A673 (cell line): ENCODE measurements at regions not wholly inside any gene's neighbourhood (a gene's known extent, or its start where the extent isn't known, plus 50 kb on each side); places are given as distances from the start of the nearest gene placed in this dataset.

Source experiments
- BruUV-seq: library from RNA; stranded (reverse); fragments of 400-500 nt; replicated peaks from 2 replicates; lab custom pipeline; 2021; lab: Mats Ljungman, UMichigan
- CTCF ChIA-PET: fragments of 300-600 bp; sonication (Branson Sonifier 250); formaldehyde crosslinking; loops from one replicate; lab custom pipeline; 2022; ENCODE audit warnings: antibody characterized with exemption; lab: Charles Lee
- POLR2A ChIA-PET: fragments of 300-600 bp; sonication (Branson Sonifier 250); formaldehyde crosslinking; loops from one replicate; lab custom pipeline; 2022; ENCODE audit warnings: antibody characterized with exemption; ENCODE audit not compliant: low non-redundant PET; lab: Charles Lee
- DNase-seq: peaks from one replicate; pipeline ENCODE4 v3.0.0-alpha.2; 2015; ENCODE audit warnings: low spot score
- H3K27ac ChIP-seq: fragments of 200-600 bp; sonication (generic); 2 replicates; pipeline ENCODE4 v1.5.1; 2016; ENCODE audit warnings: mixed run types, low read depth, mild to moderate bottlenecking, mixed read lengths, antibody characterized with exemption, low read length; ENCODE audit not compliant: poor library complexity, severe bottlenecking
- H3K27me3 ChIP-seq: fragments of 200-600 bp; sonication (generic); replicated peaks from 2 replicates; pipeline ENCODE4 v1.6.1; 2017; ENCODE audit warnings: mixed run types, low read depth, mild to moderate bottlenecking, mixed read lengths, antibody characterized with exemption, low read length; ENCODE audit not compliant: insufficient read depth, poor library complexity
- H3K36me3 ChIP-seq: fragments of 200-600 bp; sonication (generic); 2 replicates; pipeline ENCODE4 v1.6.1; 2016; ENCODE audit warnings: mixed run types, mild to moderate bottlenecking, mixed read lengths, antibody characterized with exemption, low read length; ENCODE audit not compliant: insufficient read depth, poor library complexity, severe bottlenecking
- H3K4me1 ChIP-seq: fragments of 200-600 bp; sonication (generic); 2 replicates; pipeline ENCODE4 v1.6.1; 2017; ENCODE audit warnings: mixed run types, mild to moderate bottlenecking, mixed read lengths, antibody characterized with exemption, low read length; ENCODE audit not compliant: insufficient read depth, poor library complexity, severe bottlenecking
- H3K4me3 ChIP-seq: fragments of 200-600 bp; sonication (generic); 2 replicates; pipeline ENCODE4 v1.5.1; 2016; ENCODE audit warnings: low read depth, mixed run types, mild to moderate bottlenecking, mixed read lengths, low read length; ENCODE audit not compliant: poor library complexity, severe bottlenecking
- H3K9me3 ChIP-seq: fragments of 200-600 bp; sonication (generic); 2 replicates; pipeline ENCODE4 v1.6.1; 2016; ENCODE audit warnings: mixed run types, low read depth, mild to moderate bottlenecking, mixed read lengths, antibody characterized with exemption, low read length; ENCODE audit not compliant: poor library complexity, severe bottlenecking
- EZH2 ChIP-seq: fragments of 200-600 bp; sonication (generic); IDR thresholded peaks from 2 replicates; pipeline ENCODE4 v1.6.1; 2017; ENCODE audit warnings: borderline replicate concordance, low read depth, mild to moderate bottlenecking, mixed read lengths, antibody characterized with exemption, low read length; ENCODE audit not compliant: poor library complexity, severe bottlenecking
- intact Hi-C: fragments of 100-400 bp; cut with micrococcal nuclease; formaldehyde crosslinking; loops from one replicate; pipeline ENCODE4 v1.10.0; 2022; ENCODE audit not compliant: unreplicated experiment
- TF ChIP-seq, protein P1 (sequence below): fragments of 300-800, 200-600 bp; sonication (generic); conservative IDR thresholded peaks from 2 replicates; pipeline ENCODE4 v1.5.1; 2017; ENCODE audit warnings: low read depth, mild to moderate bottlenecking, antibody characterized with exemption, low read length, moderate library complexity, mixed read lengths

DNA sequence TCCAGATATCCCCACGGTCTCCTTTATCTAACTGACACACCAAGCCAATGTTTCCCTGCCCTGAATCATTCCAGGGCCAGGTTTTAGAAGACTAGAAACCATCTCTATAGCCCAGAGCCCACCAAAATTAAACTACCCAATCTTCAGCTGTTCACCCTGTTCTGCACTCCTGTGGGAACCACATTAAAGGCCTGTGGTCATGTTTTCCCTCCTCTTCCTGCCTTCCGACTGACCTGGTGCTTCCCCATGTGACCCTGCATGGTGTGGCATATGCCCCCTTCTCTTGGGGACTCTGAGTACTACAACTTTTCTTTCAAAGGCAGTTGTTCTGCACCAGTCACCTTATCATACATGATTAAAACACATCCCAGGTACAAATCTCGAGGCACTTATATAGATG lies 155.0 kb downstream of the TMEM200A start:
- CTCF ChIA-PET = no interaction called here
- no peak for DNase-seq
- peaks cover 11% of the 10 kb centered on the region for H3K4me1 ChIP-seq
- intact Hi-C loops = no loop called here
- H3K27ac ChIP-seq = no peak overlapping the region
- H3K9me3 ChIP-seq = no peaks in the 10 kb centered on the region
- TF ChIP-seq, protein P1, sequence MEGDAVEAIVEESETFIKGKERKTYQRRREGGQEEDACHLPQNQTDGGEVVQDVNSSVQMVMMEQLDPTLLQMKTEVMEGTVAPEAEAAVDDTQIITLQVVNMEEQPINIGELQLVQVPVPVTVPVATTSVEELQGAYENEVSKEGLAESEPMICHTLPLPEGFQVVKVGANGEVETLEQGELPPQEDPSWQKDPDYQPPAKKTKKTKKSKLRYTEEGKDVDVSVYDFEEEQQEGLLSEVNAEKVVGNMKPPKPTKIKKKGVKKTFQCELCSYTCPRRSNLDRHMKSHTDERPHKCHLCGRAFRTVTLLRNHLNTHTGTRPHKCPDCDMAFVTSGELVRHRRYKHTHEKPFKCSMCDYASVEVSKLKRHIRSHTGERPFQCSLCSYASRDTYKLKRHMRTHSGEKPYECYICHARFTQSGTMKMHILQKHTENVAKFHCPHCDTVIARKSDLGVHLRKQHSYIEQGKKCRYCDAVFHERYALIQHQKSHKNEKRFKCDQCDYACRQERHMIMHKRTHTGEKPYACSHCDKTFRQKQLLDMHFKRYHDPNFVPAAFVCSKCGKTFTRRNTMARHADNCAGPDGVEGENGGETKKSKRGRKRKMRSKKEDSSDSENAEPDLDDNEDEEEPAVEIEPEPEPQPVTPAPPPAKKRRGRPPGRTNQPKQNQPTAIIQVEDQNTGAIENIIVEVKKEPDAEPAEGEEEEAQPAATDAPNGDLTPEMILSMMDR = no peak
- TF ChIP-seq EZH2 = no peak
- H3K4me3 ChIP-seq = no peak overlapping the region
- H3K27me3 ChIP-seq = no peaks in the 10 kb centered on the region
- POLR2A ChIA-PET = no interaction called here
- no peaks in the 10 kb centered on the region for H3K36me3 ChIP-seq
- BruUV-seq = no TSS peak

DNA sequence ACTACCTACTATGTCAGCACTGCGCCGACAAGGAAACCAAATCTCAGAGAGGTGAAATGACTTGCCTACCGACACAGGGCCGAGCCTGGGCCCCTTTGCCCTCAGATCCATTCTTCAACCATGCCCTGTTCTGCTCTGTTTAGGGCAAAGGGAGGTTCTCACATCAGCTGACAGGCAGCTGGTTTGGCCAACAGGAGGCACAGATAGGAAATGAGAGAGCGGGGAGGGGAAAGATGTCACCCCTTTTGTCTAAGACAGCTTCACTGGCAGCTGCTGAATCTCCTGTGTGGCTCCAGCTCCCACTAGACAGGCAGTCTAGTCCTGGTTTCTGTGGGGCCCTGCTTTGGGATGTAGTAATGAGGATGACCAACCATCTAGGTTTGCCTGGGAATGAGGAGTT lies 158.7 kb downstream of the TMEM200A start:
- BruUV-seq = no TSS peak
- H3K9me3 ChIP-seq = no peaks in the 10 kb centered on the region
- intact Hi-C loops = no loop called here
- no peak for DNase-seq
- TF ChIP-seq EZH2 = no peak
- TF ChIP-seq, protein P1 = no peak
- ChIA-PET POLR2A (no interaction called here), CTCF (no interaction called here)
- H3K4me3 ChIP-seq = no peak overlapping the region
- no peaks in the 10 kb centered on the region for H3K27me3 ChIP-seq
- H3K4me1 ChIP-seq = peaks cover 8% of the 10 kb centered on the region
- no peak overlapping the region for H3K27ac ChIP-seq
- no peaks in the 10 kb centered on the region for H3K36me3 ChIP-seq

DNA sequence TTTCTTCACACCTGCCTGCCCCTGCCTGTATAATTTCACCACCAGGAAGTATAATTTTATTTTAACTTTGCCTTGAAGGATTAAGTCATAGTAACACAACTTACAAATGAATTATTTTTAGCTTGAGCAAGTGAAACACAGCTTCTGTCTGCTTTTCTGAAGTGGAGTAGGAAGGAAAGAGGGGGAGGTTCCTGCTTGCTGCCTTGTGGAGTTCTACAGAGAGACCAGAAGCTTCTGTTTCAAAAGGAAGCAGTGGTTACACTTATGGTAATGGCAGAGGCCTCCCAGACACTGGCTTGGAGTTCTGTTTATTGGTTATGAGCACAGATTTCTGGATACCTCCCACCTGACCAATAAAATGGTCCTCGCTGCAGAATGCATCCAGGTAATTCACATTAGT lies 159.6 kb downstream of the TMEM200A start:
- no peaks in the 10 kb centered on the region for H3K36me3 ChIP-seq
- peaks cover under 1% of the 10 kb centered on the region for H3K4me1 ChIP-seq
- no peaks in the 10 kb centered on the region for H3K9me3 ChIP-seq
- intact Hi-C loops = no loop called here
- H3K4me3 ChIP-seq = no peak overlapping the region
- TF ChIP-seq EZH2 = no peak
- TF ChIP-seq, protein P1 = no peak
- no peaks in the 10 kb centered on the region for H3K27me3 ChIP-seq
- CTCF ChIA-PET = no interaction called here
- H3K27ac ChIP-seq = no peak overlapping the region
- BruUV-seq = no TSS peak
- DNase-seq = no peak
- POLR2A ChIA-PET = no interaction called here
